Hepatocyte (in vitro differentiated cells): ENCODE measurements at regions not wholly inside any gene's neighbourhood (a gene's known extent, or its start where the extent isn't known, plus 50 kb on each side); places are given as distances from the start of the nearest gene placed in this dataset.
"Not testable (repeated sequence)": the region's sequence is repeated elsewhere in the genome, so short reads cannot be mapped to it uniquely, and the experiment has no call there.

ENCODE experiments used
- DNase-seq: peaks from one replicate; pipeline ENCODE4 v3.0.0-alpha.2; 2016; ENCODE audit warnings: low spot score
- H2AFZ ChIP-seq: fragments of 200-600 bp; sonication (generic); 2 replicates; pipeline ENCODE4 v1.6.0; 2016; ENCODE audit warnings: antibody characterized with exemption, mild to moderate bottlenecking
- H3K27ac ChIP-seq: fragments of 200-600 bp; sonication (generic); 2 replicates; pipeline ENCODE4 v1.5.1; 2016; ENCODE audit warnings: mild to moderate bottlenecking
- H3K27me3 ChIP-seq: fragments of 200-600 bp; sonication (generic); 2 replicates; pipeline ENCODE4 v1.6.1; 2016
- H3K36me3 ChIP-seq: fragments of 200-600 bp; sonication (generic); replicated peaks from 2 replicates; pipeline ENCODE4 v1.5.1; 2016; ENCODE audit warnings: low read depth; ENCODE audit not compliant: insufficient read depth
- H3K4me1 ChIP-seq: fragments of 200-600 bp; sonication (generic); 2 replicates; pipeline ENCODE4 v1.5.1; 2016; ENCODE audit warnings: mild to moderate bottlenecking, moderate library complexity; ENCODE audit not compliant: insufficient read depth
- H3K4me2 ChIP-seq: fragments of 200-600 bp; sonication (generic); 2 replicates; pipeline ENCODE4 v1.6.0; 2016
- H3K4me3 ChIP-seq: fragments of 200-600 bp; sonication (generic); 2 replicates; pipeline ENCODE4 v1.5.1; 2016; ENCODE audit warnings: mild to moderate bottlenecking
- H3K79me2 ChIP-seq: fragments of 200-600 bp; sonication (generic); 2 replicates; pipeline ENCODE4 v1.6.0; 2017; ENCODE audit warnings: mild to moderate bottlenecking
- H3K9me2 ChIP-seq: fragments of 200-600 bp; sonication (generic); replicated peaks from 2 replicates; pipeline ENCODE4 v1.6.0; 2017; ENCODE audit warnings: mild to moderate bottlenecking; ENCODE audit not compliant: insufficient read depth
- H3K9me3 ChIP-seq: fragments of 200-600 bp; sonication (generic); 2 replicates; pipeline ENCODE4 v1.5.1; 2016; ENCODE audit warnings: low read depth, mild to moderate bottlenecking
- H4K20me1 ChIP-seq: fragments of 200-600 bp; sonication (generic); 2 replicates; pipeline ENCODE4 v1.6.0; 2016; ENCODE audit warnings: mild to moderate bottlenecking; ENCODE audit not compliant: insufficient read depth, poor library complexity, severe bottlenecking
- CTCF ChIP-seq: fragments of 200-600 bp; sonication (generic); IDR thresholded peaks from 2 replicates; pipeline ENCODE4 v1.5.1; 2016; ENCODE audit warnings: antibody characterized with exemption, mild to moderate bottlenecking; ENCODE audit not compliant: poor library complexity
- EZH2 ChIP-seq: fragments of 200-600 bp; sonication (generic); IDR thresholded peaks from 2 replicates; pipeline ENCODE4 v1.6.1; 2016; ENCODE audit warnings: antibody characterized with exemption, mild to moderate bottlenecking, borderline replicate concordance
- EZH2phosphoT487 ChIP-seq: fragments of 200-600 bp; sonication (generic); IDR thresholded peaks from one replicate; pipeline ENCODE4 v1.6.1; 2018; ENCODE audit warnings: antibody characterized with exemption, mild to moderate bottlenecking, low read depth, moderate library complexity; ENCODE audit not compliant: unreplicated experiment, severe bottlenecking
- WGBS: methylation state at CpG from one replicate; pipeline ENCODE4 v1.1.6; 2016; ENCODE audit warnings: low lambda C conversion rate; ENCODE audit errors: missing lambda C conversion rate; 5-methylcytosine and 5-hydroxymethylcytosine counted together

GRCh38 chr2:210776756-210777155, 220.4 kb downstream of the CPS1 start:
- TF ChIP-seq CTCF (no peak), EZH2phosphoT487 (no peak), EZH2 (no peak)
- Histone ChIP-seq H3K9me2 (no peaks in the 10 kb centered on the region), H3K9me3 (no peaks in the 10 kb centered on the region), H3K4me2 (no peak overlapping the region), H3K4me1 (no peaks in the 10 kb centered on the region), H4K20me1 (no peaks in the 10 kb centered on the region), H3K79me2 (no peaks in the 10 kb centered on the region), H3K27ac (no peak overlapping the region), H3K27me3 (no peaks in the 10 kb centered on the region), H3K4me3 (no peak overlapping the region), H3K36me3 (no peaks in the 10 kb centered on the region), H2AFZ (no peak overlapping the region)
- DNase-seq = no peak

DNA sequence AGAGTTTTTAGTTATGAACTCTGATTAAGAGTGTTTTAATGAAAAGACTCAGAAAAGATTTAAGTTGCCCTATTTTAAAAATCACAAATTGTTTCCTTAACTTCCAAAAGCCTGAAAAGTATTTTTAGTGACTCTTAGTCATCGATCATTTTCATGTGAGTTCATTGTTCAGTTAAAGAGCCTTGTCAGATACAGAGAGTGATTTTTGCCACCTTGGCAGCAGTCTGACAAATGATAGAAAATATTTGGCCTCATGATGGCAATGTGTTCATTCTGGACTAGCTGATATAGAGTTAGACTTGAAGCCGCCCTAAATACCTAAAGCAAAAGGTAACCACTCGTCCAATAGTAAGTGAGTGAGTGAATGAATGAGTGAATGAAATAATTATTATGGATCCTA, 225.8 kb downstream of the CPS1 start:
- Histone ChIP-seq H3K27ac (no peak overlapping the region), H3K4me2 (no peak overlapping the region), H2AFZ (no peak overlapping the region), H3K4me1 (no peaks in the 10 kb centered on the region), H3K9me3 (no peaks in the 10 kb centered on the region), H3K4me3 (no peak overlapping the region), H4K20me1 (no peaks in the 10 kb centered on the region), H3K36me3 (no peaks in the 10 kb centered on the region), H3K27me3 (no peaks in the 10 kb centered on the region), H3K79me2 (no peaks in the 10 kb centered on the region), H3K9me2 (no peaks in the 10 kb centered on the region)
- TF ChIP-seq EZH2phosphoT487 (no peak), EZH2 (no peak), CTCF (no peak)
- DNase-seq = no peak
- WGBS = 86% methylated on average over 3 of the region's 3 CpGs

GRCh38 chr2:210787831-210788230, 231.4 kb downstream of the CPS1 start:
- H4K20me1 ChIP-seq, H3K4me1 ChIP-seq, H3K36me3 ChIP-seq, H3K9me3 ChIP-seq, DNase-seq, H3K27ac ChIP-seq, H2AFZ ChIP-seq, H3K4me3 ChIP-seq, H3K27me3 ChIP-seq, H3K9me2 ChIP-seq, H3K79me2 ChIP-seq, H3K4me2 ChIP-seq: not testable (repeated sequence)
- WGBS = 92% methylated on average over 4 of the region's 4 CpGs

DNA sequence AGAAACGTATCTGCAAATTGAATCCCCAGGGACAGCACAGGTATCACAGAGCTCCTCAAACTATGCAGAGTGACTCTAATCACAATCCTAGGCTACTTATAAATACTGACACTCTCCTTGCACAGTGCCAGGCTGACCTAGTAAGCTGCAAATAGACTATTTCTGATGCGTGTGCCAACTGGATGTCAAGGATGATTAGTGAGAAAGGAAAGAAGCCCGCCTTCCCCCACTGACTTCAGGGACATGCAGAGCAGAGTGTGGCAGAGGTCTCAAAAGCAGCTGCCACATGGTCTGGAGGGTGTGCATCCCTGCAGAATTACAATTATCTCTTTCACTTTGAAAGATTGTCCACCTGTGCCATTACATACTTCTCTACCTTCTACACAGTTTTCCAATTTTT, 235.6 kb downstream of the CPS1 start:
- no peaks in the 10 kb centered on the region for H3K36me3 ChIP-seq
- H4K20me1 ChIP-seq = no peaks in the 10 kb centered on the region
- H3K27me3 ChIP-seq = no peaks in the 10 kb centered on the region
- H3K79me2 ChIP-seq = no peaks in the 10 kb centered on the region
- H3K4me1 ChIP-seq = no peaks in the 10 kb centered on the region
- no peak overlapping the region for H3K27ac ChIP-seq
- 94% methylated on average over 3 of the region's 3 CpGs for WGBS
- H3K9me3 ChIP-seq = no peaks in the 10 kb centered on the region
- no peak for TF ChIP-seq CTCF
- TF ChIP-seq EZH2phosphoT487 = no peak
- no peak for TF ChIP-seq EZH2
- no peak overlapping the region for H2AFZ ChIP-seq
- no peak overlapping the region for H3K4me2 ChIP-seq
- H3K9me2 ChIP-seq = no peaks in the 10 kb centered on the region
- no peak overlapping the region for H3K4me3 ChIP-seq
- no peak for DNase-seq
